Peyer's patch (tissue), 4 donors: ENCODE measurements at regions not wholly inside any gene's neighbourhood (a gene's known extent, or its start where the extent isn't known, plus 50 kb on each side); places are given as distances from the start of the nearest gene placed in this dataset.

ENCODE experiments used
- DNase-seq, 3 donors: peaks; one replicate each; pipeline ENCODE4 v3.0.0-alpha.2; 2017 to 2019
- H3K27ac ChIP-seq, 4 donors: fragments of 200-600 bp; sonication (generic); one replicate each; pipeline ENCODE4 v1.5.1; 2016 to 2019
- H3K27me3 ChIP-seq, 2 donors: fragments of 200-600 bp; sonication (generic); one replicate each; pipeline ENCODE4 v1.5.1; 2019
- H3K36me3 ChIP-seq, 3 donors: fragments of 200-600 bp; sonication (generic); one replicate each; pipeline ENCODE4 v1.5.1; 2016 to 2019
- H3K4me1 ChIP-seq, 4 donors: fragments of 200-600 bp; sonication (generic); one replicate each; pipeline ENCODE4 v1.5.1; 2016 to 2019
- H3K4me3 ChIP-seq, 4 donors: fragments of 200-600 bp; sonication (generic); 1 replicate in 3 of 4; 2 replicates in 1 of 4; pipeline ENCODE4 v1.5.1; 2016 to 2019; ENCODE audit warnings: mild to moderate bottlenecking in 1 of 4
- H3K9me3 ChIP-seq, 4 donors: fragments of 200-600 bp; sonication (generic); one replicate each; pipeline ENCODE4 v1.5.1; 2016 to 2019; ENCODE audit warnings: mild to moderate bottlenecking in 1 of 4
- CTCF ChIP-seq, 6 experiments: fragments of 450-650 bp in 4 of 6; fragments of 200-600 bp in 2 of 6; sonication (generic) in 1 of 6; IDR thresholded peaks; one replicate each; pipeline ENCODE4 v1.5.1; 2017 to 2019; ENCODE audit warnings: antibody characterized with exemption in 6 of 6, mild to moderate bottlenecking in 3 of 6, moderate library complexity in 1 of 6
- POLR2A ChIP-seq, 2 donors: fragments of 450-650 bp; IDR thresholded peaks; one replicate each; pipeline ENCODE4 v1.5.1; 2017; ENCODE audit warnings: antibody characterized with exemption in 2 of 2, mild to moderate bottlenecking in 2 of 2, moderate library complexity in 2 of 2

GRCh38 chr9:82682431-82682830, 380.5 kb downstream of the RASEF start:
- DNase-seq, result no peak
- Histone ChIP-seq H3K4me3 (no peak overlapping the region), H3K4me1 (no peaks in the 10 kb centered on the region), H3K27ac (no peak overlapping the region), H3K36me3 (no peaks in the 10 kb centered on the region), H3K9me3 (no peaks in the 10 kb centered on the region), H3K27me3 (no peaks in the 10 kb centered on the region)
- no peak for TF ChIP-seq CTCF (IDR thresholded peaks at IDR 0.05)
- TF ChIP-seq POLR2A (IDR thresholded peaks at IDR 0.05), result no peak

GRCh38 chr9:82695704-82696103, 367.2 kb downstream of the RASEF start:
- Histone ChIP-seq H3K27ac (no peak overlapping the region), H3K9me3 (no peaks in the 10 kb centered on the region), H3K4me3 (no peak overlapping the region), H3K4me1 (no peaks in the 10 kb centered on the region), H3K27me3 (no peaks in the 10 kb centered on the region), H3K36me3 (no peaks in the 10 kb centered on the region)
- no peak for TF ChIP-seq CTCF (IDR thresholded peaks at IDR 0.05)
- no peak for TF ChIP-seq POLR2A (IDR thresholded peaks at IDR 0.05)
- no peak for DNase-seq

GRCh38 chr9:82706786-82707185, 356.2 kb downstream of the RASEF start:
- Histone ChIP-seq H3K27ac (no peak overlapping the region), H3K36me3 (no peaks in the 10 kb centered on the region), H3K27me3 (no peaks in the 10 kb centered on the region), H3K9me3 (no peaks in the 10 kb centered on the region), H3K4me3 (no peak overlapping the region), H3K4me1 (no peaks in the 10 kb centered on the region)
- TF ChIP-seq CTCF (IDR thresholded peaks at IDR 0.05) (no peak), POLR2A (IDR thresholded peaks at IDR 0.05) (no peak)
- no peak for DNase-seq

- Histone ChIP-seq H3K27me3 (no peaks in the 10 kb centered on the region), H3K9me3 (no peaks in the 10 kb centered on the region), H3K27ac (no peak overlapping the region), H3K4me3 (no peak overlapping the region), H3K36me3 (no peaks in the 10 kb centered on the region), H3K4me1 (no peaks in the 10 kb centered on the region)
- DNase-seq, result no peak
- TF ChIP-seq CTCF (IDR thresholded peaks at IDR 0.05), result no peak
- TF ChIP-seq POLR2A (IDR thresholded peaks at IDR 0.05), result no peak
Observed at GRCh38 chr9:82716821-82717220, 346.1 kb downstream of the RASEF start.

GRCh38 chr9:82720515-82720914, 342.4 kb downstream of the RASEF start:
- TF ChIP-seq CTCF (IDR thresholded peaks at IDR 0.05) (no peak), POLR2A (IDR thresholded peaks at IDR 0.05) (no peak)

GRCh38 chr9:82721593-82721992, 341.3 kb downstream of the RASEF start:
- Histone ChIP-seq H3K4me3 (no peak overlapping the region), H3K4me1 (no peaks in the 10 kb centered on the region), H3K36me3 (no peaks in the 10 kb centered on the region), H3K9me3 (no peaks in the 10 kb centered on the region), H3K27me3 (no peaks in the 10 kb centered on the region), H3K27ac (no peak overlapping the region)
- DNase-seq, result no peak
- TF ChIP-seq CTCF (IDR thresholded peaks at IDR 0.05), result no peak
- no peak for TF ChIP-seq POLR2A (IDR thresholded peaks at IDR 0.05)

More at GRCh38 chr9:82720515-82720914, 342.4 kb downstream of the RASEF start:
- Histone ChIP-seq H3K4me3 (no peak overlapping the region), H3K9me3 (no peaks in the 10 kb centered on the region), H3K4me1 (no peaks in the 10 kb centered on the region), H3K36me3 (no peaks in the 10 kb centered on the region), H3K27ac (no peak overlapping the region), H3K27me3 (no peaks in the 10 kb centered on the region)
- DNase-seq, result no peak
